NCI-H2196 treated with DMSO at 0.1 percent for 48 hours (cell line): ENCODE measurements at regions not wholly inside any gene's neighbourhood (a gene's known extent, or its start where the extent isn't known, plus 50 kb on each side); places are given as distances from the start of the nearest gene placed in this dataset.
A peak's percentile ranks its signal among the peaks of the same experiment; 100 is the strongest.

Experiments
- DNase-seq: peaks from one replicate; lab custom pipeline; 2025; ENCODE audit not compliant: unreplicated experiment; lab: John Stamatoyannopoulos, UW

GRCh38 chr4:41427306-41427882 is 110.6 kb upstream of the LIMCH1 start:
- no peak for DNase-seq

- no peak for DNase-seq
Observed at GRCh38 chr4:41427931-41428600, 109.9 kb upstream of the LIMCH1 start.

DNA sequence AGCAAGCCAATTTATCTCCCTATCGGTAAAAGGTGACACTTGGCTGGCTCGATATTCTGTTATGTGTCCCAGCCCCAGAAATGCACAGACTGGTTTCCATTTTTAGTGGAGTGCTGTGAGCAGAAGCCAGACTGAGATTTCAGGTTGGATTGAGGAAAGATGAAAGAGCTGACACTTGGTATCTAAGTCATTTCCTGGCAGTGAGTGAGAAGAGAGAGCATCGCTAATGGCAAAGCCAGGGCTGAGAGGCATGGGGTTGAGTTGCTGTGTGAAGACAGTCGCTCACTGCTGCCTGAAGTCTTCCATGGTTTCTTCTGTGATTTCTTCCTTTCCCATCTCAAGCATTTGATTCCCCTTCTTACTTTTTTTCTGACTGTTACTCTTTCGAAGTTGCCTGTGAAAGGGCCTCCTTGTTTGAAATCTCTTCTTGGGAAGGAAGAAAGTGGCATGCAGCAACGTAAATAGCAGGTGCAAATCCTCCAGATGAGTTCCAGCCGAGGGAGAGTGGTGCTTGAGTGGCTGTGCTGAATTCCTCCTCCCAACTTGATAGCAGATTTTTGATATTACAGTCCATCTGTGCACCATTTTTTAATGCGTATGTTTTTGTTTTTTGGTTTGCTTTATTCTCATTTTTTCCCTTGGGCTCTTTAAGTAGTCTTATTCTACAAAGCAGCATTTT is 109.2 kb upstream of the LIMCH1 start:
- DNase-seq = no peak

DNA sequence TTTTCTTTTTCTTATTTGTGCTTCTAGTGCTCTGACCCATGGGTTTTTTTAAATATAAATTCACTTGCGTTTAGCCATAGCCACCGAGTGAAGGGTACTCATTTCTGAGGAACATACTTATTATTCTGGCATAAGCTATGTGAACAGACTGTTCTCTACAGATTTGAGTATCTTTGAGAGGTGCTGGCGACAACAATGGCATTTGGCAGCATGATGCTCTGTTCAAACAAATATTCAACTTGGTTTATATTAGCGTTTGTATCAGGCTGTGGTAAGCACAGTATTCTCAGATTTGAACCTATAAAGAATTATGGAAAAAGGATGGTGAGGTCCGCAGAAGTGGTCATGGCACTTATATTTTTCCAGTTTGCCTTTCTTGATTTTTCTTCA is 108.7 kb upstream of the LIMCH1 start:
- DNase-seq = no peak

- no peak for DNase-seq
Observed at GRCh38 chr4:41430792-41431191, 107.2 kb upstream of the LIMCH1 start.

- DNase-seq = no peak
Observed at GRCh38 chr4:41431276-41431675, 106.7 kb upstream of the LIMCH1 start.

DNA sequence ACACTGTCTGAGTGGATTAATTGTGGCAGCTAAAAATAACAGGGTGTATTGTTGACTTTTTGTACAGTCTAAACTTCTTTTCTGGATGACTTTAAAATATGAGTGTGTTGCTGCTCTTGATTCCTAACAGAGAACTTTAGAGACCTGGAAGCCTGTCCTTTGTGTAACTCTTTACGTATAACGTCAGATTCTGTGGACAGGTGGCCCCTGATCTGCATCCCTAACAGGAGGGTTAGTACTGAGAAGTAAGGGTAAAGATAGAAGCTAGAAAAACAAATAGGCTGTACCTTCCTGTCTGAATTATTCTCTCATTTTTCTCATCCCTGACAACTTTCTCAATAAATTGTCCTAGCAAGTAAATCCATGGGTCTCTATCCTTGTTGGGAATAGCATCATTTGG is 105.7 kb upstream of the LIMCH1 start:
- DNase-seq = no peak

DNA sequence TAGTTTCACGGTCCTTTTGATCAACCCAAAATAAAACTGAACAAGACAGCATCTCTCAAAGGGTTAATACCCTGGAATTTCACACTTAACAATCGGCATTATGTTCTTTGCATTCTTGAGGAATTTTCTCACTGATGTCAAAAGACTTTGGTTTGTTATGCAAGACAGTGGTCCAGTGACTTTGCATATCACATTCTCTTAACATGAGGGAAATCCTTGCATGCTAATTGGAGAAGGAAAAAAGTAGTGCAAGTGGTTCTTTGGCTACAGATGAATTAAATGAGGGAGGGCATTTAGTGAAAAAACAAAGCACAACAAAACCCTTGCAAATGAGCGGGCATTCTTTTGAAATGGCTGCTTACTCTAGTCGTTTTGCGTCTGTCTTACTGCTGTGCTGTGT is 105.1 kb upstream of the LIMCH1 start:
- DNase-seq = no peak

DNA sequence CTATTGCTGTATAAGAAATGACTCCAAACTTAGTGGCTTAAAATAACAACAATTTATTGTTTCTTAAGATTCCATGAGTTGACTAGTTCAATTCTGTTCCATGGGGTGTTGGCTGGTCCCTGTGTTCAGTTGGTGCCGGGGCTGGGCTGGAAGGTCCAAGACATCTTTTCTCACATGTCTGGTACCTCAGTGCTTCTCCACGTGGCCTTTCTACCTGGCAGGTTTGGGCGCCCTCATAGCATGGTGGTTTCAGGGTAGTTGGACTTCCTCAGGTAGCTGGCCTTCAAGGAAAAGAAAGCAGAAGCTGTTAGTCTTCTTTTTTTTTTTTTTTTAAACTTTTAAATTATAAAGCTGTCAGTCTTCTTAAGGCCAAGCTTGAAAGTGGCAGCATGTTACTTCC is 104.6 kb upstream of the LIMCH1 start:
- DNase-seq = no peak

GRCh38 chr4:41435510-41435909 is 102.4 kb upstream of the LIMCH1 start:
- DNase-seq = no peak

GRCh38 chr4:41436419-41436818 is 101.5 kb upstream of the LIMCH1 start:
- no peak for DNase-seq

DNA sequence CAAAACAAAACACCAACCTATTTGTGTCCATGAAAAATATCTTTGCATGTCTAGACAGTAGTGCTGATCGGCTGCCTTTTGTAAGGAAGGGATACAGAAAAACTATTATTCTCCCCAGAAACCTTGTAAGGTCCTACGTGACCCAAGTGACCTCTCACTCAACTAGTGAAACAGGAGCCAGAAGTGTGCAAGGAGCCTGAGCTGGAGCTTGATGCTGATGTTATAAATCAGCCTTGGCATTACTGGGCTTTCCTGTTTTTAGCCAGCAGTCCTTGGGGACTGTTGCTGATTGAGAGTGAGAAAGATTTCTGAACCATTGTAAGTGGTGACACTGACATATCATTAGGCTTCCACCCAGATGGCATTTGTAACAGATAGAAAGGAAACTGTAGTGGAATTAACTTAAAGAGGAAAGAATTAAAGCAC is 100.8 kb upstream of the LIMCH1 start:
- no peak for DNase-seq

DNA sequence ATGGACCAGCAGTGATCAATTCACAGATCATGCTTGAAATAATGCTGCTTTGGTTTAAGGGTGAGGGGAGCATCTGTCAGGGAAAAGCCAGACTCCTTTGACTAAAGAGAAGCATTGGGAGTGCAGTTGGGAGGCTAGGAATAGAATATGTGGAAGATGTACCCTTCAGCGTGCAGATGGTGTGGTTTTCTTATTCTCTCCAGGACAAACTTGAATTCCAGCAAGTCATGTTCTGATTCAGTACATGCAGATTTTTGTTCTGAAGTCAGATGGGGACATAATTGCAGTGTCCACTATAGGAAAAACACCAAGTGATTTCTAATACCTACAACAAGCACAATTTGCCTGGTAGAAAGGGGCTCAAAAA is 99.0 kb upstream of the LIMCH1 start:
- no peak for DNase-seq

GRCh38 chr4:41442810-41443209 is 95.1 kb upstream of the LIMCH1 start:
- peak; percentile 80 for DNase-seq

GRCh38 chr4:41443340-41444079 is 94.4 kb upstream of the LIMCH1 start:
- no peak for DNase-seq

DNA sequence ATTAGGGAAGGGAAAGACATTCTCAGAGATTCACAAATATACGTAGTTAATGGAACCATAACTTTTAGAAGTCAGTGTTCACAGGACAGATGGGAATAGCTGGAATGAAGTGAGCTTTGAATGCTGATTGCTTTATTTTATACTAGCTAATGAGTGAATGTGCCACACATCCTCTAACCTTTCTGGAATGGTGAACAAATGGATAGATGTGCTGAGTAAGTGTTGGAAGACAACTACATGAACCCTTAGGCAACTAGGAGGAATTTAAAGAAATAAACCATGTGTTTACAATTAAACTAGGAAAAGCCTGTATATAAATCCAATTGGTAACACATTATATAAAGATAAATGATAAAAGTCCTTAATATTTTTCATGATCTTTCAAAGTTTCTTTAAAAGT is 91.6 kb upstream of the LIMCH1 start:
- no peak for DNase-seq

- DNase-seq = no peak
Observed at GRCh38 chr4:41446981-41447725, 90.8 kb upstream of the LIMCH1 start.

DNA sequence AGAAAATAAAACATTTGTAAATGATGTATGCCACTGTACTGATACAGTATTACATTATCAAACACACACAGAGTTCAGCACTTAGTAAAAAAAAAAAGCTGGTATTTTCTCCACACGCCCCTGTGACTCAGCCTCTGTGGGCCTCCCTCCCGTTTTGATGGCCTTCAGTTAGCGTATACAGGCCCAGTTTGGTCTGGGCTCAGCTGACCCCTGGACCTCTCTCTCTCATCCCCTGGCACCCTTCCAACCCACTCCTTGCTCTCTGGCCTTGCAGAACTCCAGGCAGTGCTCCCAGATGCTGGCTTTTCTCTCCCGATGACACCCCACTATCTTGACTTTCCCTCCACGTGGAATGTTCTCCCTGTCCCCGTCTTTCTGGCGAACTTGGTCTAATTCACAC is 89.0 kb upstream of the LIMCH1 start:
- no peak for DNase-seq

DNA sequence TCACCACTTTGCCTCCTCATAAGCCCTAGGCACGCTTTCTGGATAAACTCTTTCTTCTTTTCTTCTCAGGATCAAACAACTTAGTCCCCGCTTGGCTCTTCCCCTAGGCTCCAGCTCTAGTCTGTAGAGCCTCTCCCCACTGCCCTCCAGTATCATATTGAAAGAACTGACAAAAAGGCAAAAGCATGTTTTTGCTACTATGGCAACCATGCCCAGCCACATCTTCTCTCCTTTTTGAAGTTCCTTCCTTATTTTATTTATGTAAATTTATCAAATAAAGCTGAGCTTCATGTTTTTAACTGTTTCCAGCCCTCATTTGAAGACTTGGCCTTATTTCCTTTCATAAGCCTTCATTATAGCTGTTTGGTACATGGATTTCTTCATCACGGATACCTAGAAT is 86.0 kb upstream of the LIMCH1 start:
- DNase-seq = no peak

DNA sequence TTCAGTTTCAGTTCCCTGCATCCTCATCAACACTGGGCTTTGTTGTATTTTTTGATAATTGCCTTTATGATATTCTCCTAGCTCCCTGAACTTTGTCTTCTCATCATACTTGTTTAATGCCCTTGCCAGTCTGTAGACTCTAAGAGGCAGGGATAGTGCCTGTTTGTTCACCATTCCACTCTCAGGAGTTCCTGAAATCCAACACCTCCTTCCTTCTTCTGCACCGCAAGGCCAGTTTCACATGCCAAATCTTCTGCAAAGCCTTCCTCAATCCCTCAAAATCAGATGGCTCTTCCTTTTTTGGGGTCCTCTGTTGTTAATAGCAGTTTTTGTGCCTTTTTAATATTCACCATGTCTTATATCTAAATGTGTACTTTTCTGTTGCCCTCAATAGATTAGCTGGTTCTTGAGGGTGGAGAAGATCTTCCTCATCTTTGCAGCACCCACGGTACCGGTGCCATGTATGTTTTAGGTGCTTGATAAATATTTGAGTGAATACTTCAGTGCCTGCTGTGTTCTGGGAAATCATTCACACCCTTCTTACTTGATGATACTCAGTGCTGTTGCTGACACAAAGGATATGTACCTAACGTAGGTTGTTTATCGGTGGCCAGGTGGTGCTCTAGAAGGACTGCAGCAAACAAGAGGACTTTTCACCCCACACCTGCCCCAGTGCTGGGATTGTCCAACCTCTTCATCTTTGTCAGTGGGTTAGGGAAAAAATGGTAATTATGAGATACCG is 85.3 kb upstream of the LIMCH1 start:
- DNase-seq = peak; percentile 58

GRCh38 chr4:41454423-41454822 is 83.5 kb upstream of the LIMCH1 start:
- no peak for DNase-seq
